ENCODE measurements at regions not wholly inside any gene's neighbourhood (a gene's known extent, or its start where the extent isn't known, plus 50 kb on each side); places are given as distances from the start of the nearest gene placed in this dataset.

DNA sequence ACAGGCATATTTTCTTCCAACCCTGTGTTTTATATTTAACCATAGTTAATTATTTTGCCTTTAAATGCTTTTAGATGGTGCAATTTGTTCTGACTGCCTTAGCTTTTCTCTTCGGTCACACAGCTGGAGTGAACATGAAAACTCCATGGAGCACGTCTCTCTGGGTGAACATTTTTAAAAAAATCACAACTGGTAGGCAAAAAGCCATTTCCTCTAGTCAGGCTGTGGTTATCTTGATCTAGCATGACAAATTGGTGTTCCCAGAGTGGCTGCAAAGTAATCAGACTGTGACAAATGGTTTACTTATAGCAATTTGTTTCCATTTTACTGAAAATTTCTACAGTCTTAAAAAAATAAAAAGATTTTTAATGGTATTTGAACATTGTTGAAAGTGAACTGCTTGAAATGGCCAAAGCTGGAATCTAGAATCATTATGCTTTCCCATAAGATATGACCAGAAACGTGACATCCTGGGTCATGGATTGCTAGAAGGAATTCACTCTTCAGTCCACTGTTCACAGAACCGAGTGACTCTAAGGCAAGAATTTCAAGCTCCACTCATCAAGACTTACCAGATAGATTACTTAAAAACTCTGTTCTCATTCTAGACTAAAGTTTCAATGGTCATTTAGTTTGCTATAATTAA lies 703.6 kb downstream of the CPS1 start:
- no peak for ATAC-seq
- intact Hi-C loops (cut with micrococcal nuclease): no loop called here
- no peak for DNase-seq

DNA sequence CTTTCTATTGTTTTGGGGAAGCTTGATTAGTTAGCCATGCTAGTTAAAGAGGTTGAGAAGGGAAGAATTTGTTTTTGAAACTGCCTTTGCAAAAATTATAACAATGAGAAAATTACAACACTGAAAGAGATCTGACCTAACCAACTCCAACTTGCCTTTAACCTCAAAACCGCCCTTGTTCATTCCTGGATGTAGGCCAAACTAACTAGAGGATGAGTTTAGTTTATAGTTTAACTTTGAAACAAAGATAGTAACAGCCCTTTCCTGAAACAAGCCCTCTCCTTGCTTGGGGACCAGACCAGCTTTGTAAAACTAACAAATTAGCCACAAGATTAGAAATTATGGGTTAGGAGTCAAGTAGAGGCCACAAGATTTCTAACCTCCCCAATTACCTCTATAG lies 713.9 kb downstream of the CPS1 start:
- DNase-seq (no peak), ATAC-seq (no peak)
- intact Hi-C loops (cut with micrococcal nuclease): no loop called here

DNA sequence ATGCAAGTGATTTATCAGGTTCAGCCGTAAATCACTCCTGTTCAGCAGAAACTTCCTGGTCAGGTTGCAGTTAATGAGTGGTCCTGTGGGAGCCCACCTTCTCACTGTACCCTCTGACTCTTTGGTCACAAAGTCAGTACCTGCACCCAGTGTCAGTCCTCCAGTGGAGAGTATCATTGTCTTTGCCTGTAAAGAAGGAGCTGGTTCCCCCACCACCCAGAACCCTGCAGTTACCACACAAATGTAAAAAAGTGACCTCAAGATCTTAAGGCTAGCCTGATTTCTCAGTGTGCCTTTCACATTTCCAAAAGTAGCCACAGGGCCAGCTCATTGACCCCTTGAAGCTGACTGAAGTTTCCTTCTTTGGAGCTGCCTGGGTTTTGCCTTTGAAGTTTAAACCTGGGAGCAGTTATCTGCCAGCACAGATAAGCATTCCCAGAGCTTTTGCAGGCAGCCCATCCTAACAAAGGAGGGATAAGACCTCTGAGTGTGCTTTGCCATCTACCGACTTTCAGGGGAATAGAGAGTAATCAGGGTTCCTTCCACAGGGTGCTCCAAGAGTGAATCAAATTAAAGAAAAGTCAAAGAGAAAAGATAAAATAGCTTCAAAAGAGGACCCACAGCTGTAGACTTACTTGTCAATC lies 725.2 kb downstream of the CPS1 start:
- intact Hi-C loops (cut with micrococcal nuclease): no loop called here
- ATAC-seq: no peak
- no peak for DNase-seq

DNA sequence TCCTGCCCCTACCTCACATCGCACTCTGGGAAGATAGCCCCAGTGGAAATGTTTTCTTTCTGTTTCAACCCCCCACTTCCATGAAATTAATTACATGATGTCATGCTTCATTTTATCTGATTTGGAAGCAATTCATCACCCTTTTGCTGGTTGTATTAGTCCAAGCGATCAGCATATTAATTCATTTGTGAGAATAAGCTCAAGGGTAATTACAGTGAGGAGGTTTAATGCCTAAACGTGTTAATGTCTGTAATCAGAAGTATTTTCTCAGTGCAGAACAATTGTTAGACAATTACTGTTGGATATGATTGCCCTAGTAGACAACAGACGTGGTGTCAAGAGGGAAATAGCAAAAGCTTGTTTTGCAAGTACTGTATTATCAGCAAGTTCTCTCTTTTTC lies 746.3 kb downstream of the CPS1 start:
- intact Hi-C loops (cut with micrococcal nuclease): no loop called here
- DNase-seq (no peak), ATAC-seq (no peak)

DNA sequence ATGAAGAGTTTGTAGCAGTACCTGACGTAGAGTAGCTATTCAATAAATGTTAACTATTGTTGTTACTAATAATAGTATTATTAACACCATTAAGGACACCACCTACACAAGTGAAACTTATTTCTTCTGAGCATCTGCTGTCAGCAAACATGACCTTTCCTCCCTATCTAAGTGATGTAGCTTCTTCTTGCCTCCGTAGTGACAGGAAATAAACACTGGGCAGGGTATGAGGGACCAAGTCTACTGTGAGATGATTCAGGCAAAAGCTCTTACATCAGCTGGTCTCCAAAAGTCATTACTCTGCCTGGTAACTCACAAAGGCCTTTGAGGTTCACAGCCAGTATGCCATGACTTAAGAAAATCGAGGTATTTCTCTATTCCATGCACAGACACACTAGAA lies 750.5 kb downstream of the CPS1 start:
- intact Hi-C loops (cut with micrococcal nuclease): no loop called here
- ATAC-seq: no peak
- DNase-seq: no peak

Data from left ventricle myocardium superior (tissue), 1 donor.